Sigmoid colon (tissue), 4 donors: ENCODE measurements at regions not wholly inside any gene's neighbourhood (a gene's known extent, or its start where the extent isn't known, plus 50 kb on each side); places are given as distances from the start of the nearest gene placed in this dataset.

Source experiments
- EP300 ChIP-seq, 4 donors: sonication (generic); formaldehyde crosslinking; IDR thresholded peaks; one replicate each; pipeline ENCODE4 v1.6.1; 2017; ENCODE audit warnings: antibody characterized with exemption in 4 of 4
- POLR2A ChIP-seq, 2 donors: fragments of 450-650 bp; IDR thresholded peaks; one replicate each; pipeline ENCODE4 v1.6.1; 2016; ENCODE audit warnings: antibody characterized with exemption in 2 of 2, mild to moderate bottlenecking in 2 of 2, moderate library complexity in 2 of 2
- TF ChIP-seq, protein P1 (sequence below), 4 experiments: fragments of 450-650 bp in 3 of 4; fragments of 200-600 bp in 1 of 4; IDR thresholded peaks; one replicate each; pipeline ENCODE4 v1.5.1; 2016 to 2019; ENCODE audit warnings: antibody characterized with exemption in 4 of 4, mild to moderate bottlenecking in 3 of 4, moderate library complexity in 2 of 4

DNA sequence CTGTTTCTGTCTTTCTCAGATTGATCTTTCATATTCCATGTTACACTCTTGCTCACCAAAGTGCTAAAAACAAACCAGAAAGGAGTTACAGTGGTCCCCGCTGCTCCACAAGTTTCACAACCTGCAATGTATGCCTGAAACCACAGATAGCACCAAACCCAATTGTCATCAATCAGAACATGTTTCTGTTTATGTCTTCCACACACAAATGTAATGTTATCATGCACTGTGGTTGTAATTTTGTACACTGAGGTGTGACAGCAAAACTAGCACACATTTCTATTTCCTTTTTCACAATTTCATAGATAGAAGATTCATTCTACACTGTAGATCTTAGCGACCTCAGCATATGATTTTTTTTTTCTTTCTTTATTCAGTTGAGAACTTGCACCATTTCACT is 1045.9 kb upstream of the RAG2 start:
- TF ChIP-seq, protein P1, sequence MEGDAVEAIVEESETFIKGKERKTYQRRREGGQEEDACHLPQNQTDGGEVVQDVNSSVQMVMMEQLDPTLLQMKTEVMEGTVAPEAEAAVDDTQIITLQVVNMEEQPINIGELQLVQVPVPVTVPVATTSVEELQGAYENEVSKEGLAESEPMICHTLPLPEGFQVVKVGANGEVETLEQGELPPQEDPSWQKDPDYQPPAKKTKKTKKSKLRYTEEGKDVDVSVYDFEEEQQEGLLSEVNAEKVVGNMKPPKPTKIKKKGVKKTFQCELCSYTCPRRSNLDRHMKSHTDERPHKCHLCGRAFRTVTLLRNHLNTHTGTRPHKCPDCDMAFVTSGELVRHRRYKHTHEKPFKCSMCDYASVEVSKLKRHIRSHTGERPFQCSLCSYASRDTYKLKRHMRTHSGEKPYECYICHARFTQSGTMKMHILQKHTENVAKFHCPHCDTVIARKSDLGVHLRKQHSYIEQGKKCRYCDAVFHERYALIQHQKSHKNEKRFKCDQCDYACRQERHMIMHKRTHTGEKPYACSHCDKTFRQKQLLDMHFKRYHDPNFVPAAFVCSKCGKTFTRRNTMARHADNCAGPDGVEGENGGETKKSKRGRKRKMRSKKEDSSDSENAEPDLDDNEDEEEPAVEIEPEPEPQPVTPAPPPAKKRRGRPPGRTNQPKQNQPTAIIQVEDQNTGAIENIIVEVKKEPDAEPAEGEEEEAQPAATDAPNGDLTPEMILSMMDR (IDR thresholded peaks at IDR 0.05) = no peak
- TF ChIP-seq EP300 (IDR thresholded peaks at IDR 0.05) (no peak), POLR2A (IDR thresholded peaks at IDR 0.05) (no peak)
